Esophagus squamous epithelium (tissue), 4 donors: ENCODE measurements at regions not wholly inside any gene's neighbourhood (a gene's known extent, or its start where the extent isn't known, plus 50 kb on each side); places are given as distances from the start of the nearest gene placed in this dataset.

Experiments
- CTCF ChIP-seq, 6 experiments: fragments of 450-650 bp in 4 of 6; fragments of 200-600 bp in 2 of 6; sonication (generic) in 2 of 6; IDR thresholded peaks; one replicate each; pipeline ENCODE4 v1.5.1; 2016 to 2019; ENCODE audit warnings: antibody characterized with exemption in 6 of 6, mild to moderate bottlenecking in 4 of 6, moderate library complexity in 4 of 6
- POLR2A ChIP-seq, 4 donors: fragments of 450-650 bp; IDR thresholded peaks; one replicate each; pipeline ENCODE4 v1.6.1; 2017; ENCODE audit warnings: antibody characterized with exemption in 4 of 4, mild to moderate bottlenecking in 4 of 4, moderate library complexity in 3 of 4

- no peak for TF ChIP-seq CTCF (IDR thresholded peaks at IDR 0.05)
- TF ChIP-seq POLR2A (IDR thresholded peaks at IDR 0.05) = no peak
Measured at GRCh38 chr4:111610681-111611080, 534.6 kb upstream of the FAM241A start.
